ENCODE measurements at regions not wholly inside any gene's neighbourhood (a gene's known extent, or its start where the extent isn't known, plus 50 kb on each side); places are given as distances from the start of the nearest gene placed in this dataset.

DNA sequence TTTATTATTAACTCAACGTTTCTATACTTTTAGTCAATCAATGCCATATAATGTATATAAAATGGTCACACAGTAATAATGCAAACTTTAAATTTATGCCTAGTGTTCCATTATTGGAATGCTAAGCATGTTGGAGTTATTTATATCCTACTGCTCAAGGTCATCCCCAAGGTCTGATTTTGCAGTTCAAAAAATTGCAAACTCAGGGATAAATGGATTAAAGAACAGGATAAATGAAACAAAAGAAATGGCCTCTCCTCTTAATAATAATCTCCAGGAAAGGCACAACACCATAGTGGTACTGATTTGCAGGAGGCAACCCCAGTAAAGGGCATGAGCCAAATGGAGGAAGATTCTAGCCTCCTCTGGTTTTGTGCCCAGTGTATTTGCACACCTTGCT is 436.4 kb downstream of the EPHA4 start:
- DNase-seq (ENCODE audit: low read depth, low spot score) = no peak

DNA sequence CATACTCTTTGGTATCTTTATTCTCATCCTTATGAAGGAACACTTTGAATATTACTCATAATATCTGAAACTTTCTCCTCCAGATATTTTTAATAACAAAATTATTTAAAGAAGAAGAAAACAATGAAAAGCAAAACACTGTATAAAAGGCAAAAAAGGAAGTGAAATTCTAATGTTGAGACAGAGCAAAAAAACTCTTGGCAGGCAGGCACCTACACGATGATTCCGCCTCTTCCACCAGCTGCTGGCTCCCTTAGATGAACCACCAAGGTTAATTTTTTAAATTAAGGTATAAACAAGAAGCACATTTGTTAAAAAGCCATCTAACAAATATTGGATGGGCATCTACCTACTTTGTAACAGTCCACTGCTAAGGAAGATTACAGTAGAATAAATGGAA is 434.7 kb downstream of the EPHA4 start:
- DNase-seq (ENCODE audit: low read depth, low spot score) = no peak

DNA sequence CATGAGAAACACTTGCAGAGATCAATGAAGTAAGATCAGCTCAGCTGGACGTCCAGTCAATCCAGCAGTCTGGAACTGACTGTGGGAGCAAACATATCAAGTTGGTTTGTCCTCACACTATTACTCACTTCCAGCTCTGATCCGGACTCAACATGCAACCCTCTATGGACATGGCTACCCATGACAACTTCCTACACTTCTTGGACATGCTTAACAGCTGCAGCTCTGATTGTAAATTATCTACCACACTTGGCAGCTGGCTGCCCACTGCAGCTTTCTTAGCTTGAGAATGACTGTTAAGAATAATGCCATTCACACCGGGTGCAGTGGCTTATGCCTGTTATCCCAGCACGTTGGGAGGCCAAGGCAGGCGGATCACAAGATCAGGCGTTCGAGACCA is 429.8 kb downstream of the EPHA4 start:
- no peak for DNase-seq (ENCODE audit: low read depth, low spot score)

DNA sequence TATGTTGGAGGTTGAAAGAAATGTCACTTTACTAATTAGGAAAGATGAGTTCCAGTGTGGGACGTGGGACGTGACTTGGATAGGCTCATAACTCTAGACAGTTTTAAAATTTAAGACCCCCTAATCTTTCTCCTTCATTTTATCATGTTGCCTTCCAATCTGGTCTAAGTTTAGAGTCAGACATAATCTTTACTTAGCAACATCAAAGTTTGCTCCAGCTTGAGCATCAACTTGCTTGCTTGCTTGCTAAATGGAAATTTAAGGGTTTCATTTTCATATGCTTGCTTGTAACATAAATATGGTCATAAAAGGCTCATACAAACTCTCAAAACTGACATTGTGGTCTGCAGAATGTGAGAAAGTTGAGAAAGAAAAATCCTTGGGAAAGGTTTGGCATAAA is 428.9 kb downstream of the EPHA4 start:
- DNase-seq (ENCODE audit: low read depth, low spot score) = no peak

DNA sequence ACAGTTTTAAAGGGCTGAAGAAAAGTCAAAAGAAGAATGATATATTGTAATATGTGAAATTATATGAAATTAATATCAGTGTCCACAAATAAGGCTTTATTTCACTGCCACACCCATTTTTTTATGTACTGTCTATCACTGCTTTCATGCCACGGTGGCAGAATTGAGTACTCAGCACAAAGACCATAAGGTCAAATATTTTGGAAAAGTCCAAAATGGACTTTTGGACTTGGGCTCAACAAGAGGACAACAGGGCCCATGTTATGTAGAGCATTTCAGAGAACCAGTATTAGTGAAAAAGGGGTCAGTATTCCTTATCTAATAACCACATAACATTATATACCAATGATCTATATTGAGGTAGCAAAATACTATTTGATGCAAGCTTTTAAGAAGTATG is 427.2 kb downstream of the EPHA4 start:
- DNase-seq (ENCODE audit: low read depth, low spot score) = no peak

DNA sequence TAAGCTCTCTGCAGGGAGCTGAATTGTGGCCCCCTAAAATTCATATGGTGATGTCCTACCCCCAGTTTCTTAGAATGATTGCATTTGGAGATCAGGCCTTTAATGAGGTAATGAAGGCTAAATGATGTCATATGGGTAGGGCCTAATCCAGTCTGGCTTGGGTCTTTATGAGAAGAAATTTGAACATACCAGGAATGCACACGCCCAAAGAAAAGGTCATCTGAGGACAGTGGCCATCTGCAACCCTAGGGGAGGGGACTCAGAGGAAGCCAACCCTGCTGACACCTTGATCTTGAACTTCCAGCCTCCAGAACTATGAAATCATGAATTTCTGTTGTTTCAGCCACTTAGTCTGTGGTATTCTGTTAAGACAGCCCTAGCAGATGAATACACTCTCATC is 426.7 kb downstream of the EPHA4 start:
- no peak for DNase-seq (ENCODE audit: low read depth, low spot score)

DNA sequence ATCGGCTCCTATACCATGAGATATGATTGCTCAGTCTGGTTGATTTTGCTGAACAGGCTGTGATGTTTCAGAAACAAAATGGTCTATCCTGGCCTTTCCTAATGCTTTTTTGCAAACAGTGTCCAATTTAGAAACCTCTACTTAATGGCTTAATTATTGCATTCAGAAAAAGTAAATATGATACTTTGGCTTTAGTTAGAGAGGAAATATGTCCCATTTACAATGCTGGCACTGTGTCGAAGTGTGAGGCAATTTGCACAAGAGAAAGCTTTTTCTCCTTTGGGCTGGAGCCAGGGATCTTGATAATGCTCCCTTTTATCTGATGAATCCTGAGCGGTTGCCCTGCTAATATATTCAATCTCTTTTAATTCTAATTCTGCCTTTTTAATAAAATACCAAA is 418.9 kb downstream of the EPHA4 start:
- DNase-seq (ENCODE audit: low read depth, low spot score) = no peak

DNA sequence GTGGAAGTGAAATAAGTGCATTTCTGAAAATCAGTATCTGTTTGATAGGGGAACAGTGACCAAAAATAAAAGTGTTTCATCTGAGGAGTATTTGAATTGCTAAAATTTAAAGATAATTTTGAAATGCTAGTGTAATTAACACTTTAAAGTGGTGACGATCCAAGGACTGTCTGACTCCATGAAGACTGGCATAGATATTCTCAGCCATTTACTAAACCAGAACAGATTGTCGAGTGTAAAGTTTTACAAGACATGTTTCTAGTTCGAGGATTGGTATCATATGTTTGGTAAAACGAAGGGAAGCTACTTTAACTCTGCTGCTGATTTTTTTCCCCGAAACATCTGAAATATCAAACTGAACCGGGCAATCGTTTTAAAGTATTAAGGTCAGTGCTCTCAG is 417.9 kb downstream of the EPHA4 start:
- no peak for DNase-seq (ENCODE audit: low read depth, low spot score)

DNA sequence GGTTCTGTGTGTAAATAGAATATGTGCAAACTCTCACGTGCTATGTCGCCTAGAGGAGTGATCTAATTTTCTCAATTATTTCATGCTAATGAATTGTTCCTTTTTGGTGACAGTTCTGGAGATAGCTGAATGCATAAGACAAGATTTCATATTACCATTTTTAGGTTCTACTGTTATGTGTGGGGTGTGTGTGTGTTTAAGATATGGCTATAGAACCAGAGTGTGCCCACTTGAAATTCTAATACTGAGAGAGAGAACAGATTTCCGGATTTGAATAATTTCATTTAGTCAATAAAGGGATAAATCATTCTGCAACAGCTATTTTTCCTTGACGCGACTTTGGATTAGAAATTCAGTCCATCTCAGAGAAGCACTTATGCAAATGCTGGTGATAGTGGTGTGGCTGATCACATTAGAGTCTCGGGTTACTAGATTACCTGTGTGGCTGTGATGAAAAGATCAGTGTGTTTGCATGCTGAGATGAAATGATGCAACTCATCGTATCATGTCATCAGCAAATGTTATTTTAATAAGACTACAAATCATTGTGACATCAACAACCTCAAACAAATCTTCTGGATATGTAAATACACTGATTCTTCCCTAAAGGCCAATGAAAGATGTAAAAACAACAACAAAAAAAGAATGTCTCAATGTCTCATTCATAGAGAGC is 415.9 kb downstream of the EPHA4 start:
- DNase-seq (ENCODE audit: low read depth, low spot score) = no peak

DNA sequence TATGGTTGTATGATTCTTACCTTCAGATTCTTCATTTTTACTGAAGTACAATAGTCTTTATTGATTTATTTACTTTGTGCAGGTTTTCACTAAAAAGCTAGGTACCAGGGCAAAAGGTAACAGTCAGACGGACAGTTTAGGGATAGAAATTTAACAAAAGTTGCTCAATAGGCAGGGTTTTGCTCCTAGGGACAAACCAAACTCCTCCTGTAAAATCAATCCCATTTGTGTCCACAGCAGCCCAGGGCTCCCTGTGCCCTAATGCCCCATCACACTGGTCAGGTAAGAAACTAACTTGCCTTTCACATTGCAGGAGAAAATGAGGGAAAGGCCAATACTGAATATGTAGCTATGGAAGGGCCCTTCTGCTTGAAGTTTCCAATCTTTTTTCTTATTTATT is 410.9 kb downstream of the EPHA4 start:
- DNase-seq (ENCODE audit: low read depth, low spot score) = no peak

DNA sequence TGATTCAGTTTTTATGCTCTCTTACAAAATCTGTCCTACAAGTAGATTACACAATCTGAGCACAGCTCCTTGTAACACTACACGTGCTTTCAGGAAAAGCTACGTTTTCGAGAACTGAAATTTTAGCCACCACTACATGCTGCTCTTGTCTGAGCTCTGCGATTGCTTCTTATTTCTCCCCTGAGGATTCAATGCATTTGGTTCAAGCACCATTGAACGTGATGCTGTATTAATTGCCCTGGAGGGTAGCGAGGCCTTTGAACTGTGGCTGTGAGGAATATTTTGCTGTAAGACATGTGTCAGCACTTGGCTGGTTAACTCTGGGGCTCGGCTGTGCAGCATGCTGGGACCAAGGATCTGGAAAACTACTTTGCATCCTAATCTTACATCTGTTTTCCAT is 405.8 kb downstream of the EPHA4 start:
- DNase-seq (ENCODE audit: low read depth, low spot score) = no peak

DNA sequence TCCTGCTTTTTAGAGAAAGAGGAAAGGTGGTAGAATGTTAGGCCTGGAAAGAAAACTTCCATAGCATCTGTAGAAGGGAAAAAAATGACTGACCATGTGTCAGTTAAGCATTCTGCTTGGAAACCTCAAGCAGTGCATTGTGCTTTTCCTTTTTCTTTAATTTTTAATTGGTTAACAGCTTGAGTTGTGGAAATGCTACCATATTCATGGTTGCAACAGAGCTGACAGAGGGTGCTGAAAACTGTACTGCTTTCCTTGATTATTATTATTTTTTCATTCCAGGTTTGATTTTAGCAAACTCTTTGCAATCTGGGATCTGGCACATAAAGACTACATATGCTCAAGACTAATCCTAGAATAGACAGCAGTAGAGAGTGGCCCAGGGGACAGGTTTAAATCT is 404.5 kb downstream of the EPHA4 start:
- no peak for DNase-seq (ENCODE audit: low read depth, low spot score)

DNA sequence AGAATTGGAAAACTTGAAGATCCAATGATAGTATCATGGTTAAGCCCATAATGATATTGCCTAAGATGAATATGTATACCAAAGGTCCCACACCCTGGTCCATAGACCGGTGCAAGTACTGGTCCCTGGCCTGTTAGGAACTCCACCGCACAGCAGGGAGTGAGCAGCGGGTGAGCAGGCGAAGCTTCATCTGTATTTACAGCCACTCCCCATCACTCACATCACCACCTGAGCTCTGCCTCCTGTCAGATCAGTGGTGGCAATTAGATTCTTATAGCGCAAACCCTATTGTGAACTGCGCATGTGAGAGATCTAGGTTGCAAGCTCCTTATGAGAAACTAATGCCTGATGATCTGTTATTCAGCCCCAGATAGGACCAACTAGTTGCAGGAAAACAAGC is 402.4 kb downstream of the EPHA4 start:
- no peak for DNase-seq (ENCODE audit: low read depth, low spot score)

DNA sequence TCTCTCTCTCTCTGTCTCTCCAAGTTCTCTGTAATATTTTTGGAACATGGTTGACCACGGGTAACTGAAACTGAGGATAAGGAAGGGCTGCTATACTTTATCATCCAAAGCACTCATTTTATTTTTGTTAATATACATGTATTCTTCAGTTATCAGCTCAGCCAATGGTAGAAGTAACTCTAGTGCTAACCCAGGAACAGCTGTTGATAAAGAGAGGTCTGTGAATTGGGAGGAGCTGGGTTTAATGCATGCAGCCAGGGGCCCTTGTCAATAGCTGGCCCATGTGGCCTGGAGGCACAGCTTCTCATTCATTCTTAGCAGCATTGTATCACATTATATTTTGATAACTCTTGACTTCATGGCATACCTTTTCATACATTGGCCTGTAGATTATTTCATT is 401.6 kb downstream of the EPHA4 start:
- DNase-seq (ENCODE audit: low read depth, low spot score) = no peak

DNA sequence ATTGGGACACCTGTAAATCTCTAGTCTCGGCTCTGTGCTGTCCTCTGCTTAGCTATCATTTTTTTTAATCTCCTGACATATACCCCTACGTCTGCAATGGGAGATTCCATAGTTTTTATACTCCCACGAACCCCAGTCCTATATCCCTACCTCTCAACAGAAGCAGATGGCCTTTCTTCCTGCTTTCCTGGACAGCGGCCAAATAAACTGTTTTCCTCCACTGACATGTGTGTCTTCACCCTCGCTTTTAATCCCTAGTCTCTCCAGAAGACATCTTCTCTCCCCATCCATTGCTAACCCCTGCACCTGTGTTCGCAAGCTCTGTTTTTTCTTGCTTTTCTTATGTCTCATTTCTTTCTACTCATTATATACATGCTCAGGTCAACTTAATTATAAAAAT is 395.4 kb downstream of the EPHA4 start:
- DNase-seq (ENCODE audit: low read depth, low spot score) = no peak

DNA sequence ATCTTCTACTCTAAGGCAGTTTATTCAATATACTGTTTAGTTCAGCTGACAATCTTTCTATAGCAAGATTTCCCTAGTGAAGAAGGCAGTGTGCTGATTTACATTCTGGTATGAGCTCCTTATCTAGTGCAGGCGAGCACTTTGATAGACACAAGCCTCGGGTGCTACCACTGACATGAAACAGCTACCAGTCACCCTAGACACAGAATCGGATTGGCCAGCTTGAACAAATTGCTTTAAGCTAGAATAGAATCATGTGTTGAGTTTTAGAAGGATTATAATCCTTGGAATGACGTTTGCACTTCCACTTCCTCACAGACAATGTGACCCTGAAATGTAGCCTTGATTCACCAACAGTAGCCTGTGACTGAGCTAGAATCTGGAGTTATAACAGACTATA is 394.0 kb downstream of the EPHA4 start:
- DNase-seq (ENCODE audit: low read depth, low spot score) = no peak

DNA sequence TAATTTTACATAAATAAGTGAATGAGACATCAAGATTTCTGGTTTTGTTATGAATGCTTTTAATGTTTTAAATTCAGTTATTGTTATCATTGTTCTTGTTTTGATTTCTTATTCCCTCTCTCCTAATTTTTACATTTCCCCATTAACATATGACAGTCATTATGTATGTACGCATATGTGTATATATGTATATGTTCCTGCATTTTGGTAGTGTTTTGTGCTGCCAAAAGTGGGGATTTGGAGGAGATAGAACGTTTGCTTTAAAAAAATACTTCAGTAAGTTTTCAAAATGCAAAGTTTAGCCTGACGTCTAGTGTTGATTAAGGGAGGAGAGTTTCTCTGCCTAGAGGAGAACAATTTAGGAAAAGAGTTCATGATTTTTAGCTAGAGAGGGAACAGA is 385.2 kb downstream of the EPHA4 start:
- DNase-seq (ENCODE audit: low read depth, low spot score) = no peak

DNA sequence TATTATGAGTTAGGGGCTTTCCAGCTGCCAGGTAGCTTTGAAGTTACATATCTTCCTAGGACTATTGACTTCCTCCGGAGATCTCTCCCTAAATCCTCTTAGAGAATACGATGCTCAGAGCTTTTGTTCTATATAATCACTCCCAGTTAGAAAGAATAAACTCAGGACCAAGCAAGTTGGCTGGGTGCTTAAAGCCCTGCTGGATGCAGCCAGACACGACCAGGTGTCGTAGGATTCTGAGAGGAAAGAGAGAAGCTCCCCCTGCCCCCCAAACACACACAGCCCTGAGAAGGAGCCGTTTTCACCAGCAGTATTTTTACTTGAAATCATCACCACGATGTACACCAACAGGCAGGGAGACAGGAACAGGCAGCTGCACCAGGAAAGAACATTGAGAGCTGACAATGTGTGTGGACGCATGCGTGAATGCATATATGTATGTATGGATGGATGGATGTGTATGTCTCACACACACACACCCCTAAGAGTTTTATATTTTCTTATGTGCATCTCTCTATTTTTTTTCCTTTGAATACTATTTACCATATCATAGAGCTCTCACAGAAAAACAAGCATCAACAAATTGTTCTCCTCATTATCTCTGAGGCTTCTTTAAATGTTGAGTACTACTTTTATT is 382.6 kb downstream of the EPHA4 start:
- DNase-seq (ENCODE audit: low read depth, low spot score) = no peak

DNA sequence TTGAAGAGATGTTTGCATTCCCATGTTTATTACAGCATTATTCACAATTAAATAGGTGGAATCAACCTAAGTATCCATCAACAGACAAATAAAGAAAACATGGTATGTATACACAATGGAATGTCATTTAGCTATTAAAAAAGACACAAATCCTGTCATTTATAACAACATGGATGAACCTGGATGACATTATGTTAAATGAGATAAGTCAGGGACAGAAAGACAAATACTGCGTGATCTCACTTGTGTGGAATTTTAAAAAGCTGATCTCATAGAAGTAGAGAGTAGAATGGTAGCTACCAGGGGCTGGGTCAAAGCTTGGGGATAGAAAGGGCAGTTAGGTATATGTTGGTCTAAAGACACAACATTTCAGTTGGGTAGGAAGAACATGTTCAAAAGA is 376.3 kb downstream of the EPHA4 start:
- DNase-seq (ENCODE audit: low read depth, low spot score) = no peak

DNA sequence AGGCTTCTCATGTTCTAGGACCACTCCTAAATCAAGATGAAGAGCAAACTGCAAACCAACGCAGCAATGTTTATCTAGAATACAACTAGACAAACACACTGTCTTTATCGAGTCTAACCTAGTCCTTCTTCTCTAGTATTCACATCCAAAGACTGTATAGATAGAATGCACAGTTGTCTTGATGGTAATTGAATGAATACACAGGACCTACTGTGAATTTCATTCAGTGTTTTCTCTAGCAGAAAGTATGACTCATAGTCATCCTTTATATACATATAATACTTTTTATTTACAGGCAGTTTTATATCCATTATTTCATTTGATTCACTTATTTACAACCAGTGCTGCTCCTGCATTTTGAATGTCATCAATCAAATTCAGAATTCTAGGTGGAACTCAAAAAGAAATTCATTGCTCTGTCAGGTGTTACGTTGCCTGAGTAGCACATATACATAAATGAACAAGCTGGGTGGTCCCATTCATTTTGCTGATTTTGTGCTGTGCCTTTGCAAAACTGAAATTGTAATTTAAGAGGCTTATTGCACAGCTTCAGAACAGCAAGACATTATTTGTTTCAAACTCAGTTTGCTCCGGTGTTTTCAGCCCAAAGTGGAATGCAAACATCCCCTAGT is 374.8 kb downstream of the EPHA4 start:
- no peak for DNase-seq (ENCODE audit: low read depth, low spot score)

DNA sequence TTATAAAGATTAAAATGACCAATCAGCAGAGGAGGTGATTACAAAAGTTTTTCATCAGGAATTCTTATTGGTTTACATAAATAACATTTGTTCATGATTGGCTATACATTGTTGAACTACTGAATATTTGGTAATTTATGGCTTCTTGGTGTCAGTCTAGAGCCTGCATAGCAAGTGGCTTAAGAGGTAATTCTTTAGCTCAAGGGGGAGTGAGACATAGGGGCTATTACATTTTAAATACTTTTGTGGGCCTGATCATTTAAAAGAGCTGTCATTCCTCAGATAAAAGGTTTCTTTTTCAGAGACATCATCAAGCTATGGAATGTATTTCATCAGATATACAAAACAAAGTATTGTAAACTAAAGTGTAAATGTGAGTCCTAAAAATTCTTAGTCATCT is 373.8 kb downstream of the EPHA4 start:
- DNase-seq (ENCODE audit: low read depth, low spot score) = no peak

DNA sequence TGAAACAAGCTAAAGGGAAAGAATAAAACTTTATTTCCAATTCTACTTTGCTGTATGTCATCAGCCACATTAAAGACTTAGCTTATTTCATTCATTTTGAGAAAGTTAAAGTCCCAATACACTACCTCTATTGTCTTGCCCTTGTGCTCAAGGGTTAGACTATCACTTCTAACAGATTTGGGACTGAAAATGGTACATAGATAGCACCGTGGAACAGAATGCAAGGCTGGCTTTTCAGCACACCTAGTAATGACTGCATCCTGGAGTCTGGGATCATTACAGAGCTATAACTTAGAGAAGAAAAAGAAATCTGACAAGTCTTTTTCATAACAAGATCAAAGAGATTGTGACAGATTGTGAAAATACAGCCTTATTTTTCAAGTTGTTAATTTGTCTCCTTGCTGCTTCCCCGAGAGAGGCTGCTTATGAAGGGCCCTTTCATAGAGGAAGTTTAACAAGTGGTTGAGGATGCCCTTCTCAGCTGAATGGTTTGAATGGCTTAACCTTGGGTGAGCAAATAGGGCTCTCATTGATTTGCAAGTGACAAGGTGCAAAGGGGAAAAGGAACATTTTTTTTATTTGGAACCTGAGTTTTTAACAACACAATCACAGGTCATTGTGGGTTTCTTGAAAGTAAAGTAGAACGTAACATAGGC is 371.8 kb downstream of the EPHA4 start:
- DNase-seq (ENCODE audit: low read depth, low spot score) = no peak

DNA sequence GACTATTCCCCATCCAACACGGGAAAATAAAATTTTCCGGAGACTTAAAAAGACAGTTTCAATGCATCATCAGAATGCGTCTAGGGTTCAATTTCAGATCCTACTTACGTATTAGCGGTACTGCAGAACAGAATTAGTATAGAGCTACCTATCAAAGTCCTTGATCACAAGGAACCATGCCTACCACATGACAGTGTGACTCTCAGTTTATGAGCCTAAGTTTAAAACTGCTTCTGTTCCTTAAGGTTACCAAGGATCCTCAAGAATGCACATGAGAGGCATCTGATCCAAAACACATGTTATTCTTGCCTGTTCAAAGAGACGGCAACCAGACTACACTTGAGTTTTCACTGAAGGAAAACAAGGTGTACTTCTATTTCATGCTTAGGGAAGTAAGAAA is 369.7 kb downstream of the EPHA4 start:
- no peak for DNase-seq (ENCODE audit: low read depth, low spot score)
